NT2/D1 (cell line): ENCODE measurements at regions not wholly inside any gene's neighbourhood (a gene's known extent, or its start where the extent isn't known, plus 50 kb on each side); places are given as distances from the start of the nearest gene placed in this dataset.

Source experiments
- DNase-seq: peaks from one replicate; pipeline ENCODE4 v3.0.0-alpha.2; 2011; ENCODE audit warnings: low read depth, low spot score
- H3K27me3 ChIP-seq: 2 replicates; pipeline ENCODE4 v1.6.0; 2011; ENCODE audit warnings: mild to moderate bottlenecking; ENCODE audit not compliant: insufficient read length, insufficient read depth
- H3K36me3 ChIP-seq: 2 replicates; pipeline ENCODE4 v1.6.1; 2011; ENCODE audit warnings: mild to moderate bottlenecking, low read length, mixed read lengths; ENCODE audit not compliant: insufficient read depth, insufficient read length
- H3K4me1 ChIP-seq: 2 replicates; pipeline ENCODE4 v1.5.1; 2011; ENCODE audit not compliant: insufficient read depth, insufficient read length
- H3K4me3 ChIP-seq: 2 replicates; pipeline ENCODE4 v1.5.1; 2011; ENCODE audit warnings: low read depth; ENCODE audit not compliant: insufficient read length
- H3K9ac ChIP-seq: 2 replicates; pipeline ENCODE4 v1.6.0; 2011; ENCODE audit warnings: low read depth; ENCODE audit not compliant: insufficient read length
- H3K9me3 ChIP-seq: 2 replicates; pipeline ENCODE4 v1.5.1; 2011; ENCODE audit warnings: mild to moderate bottlenecking, low read length; ENCODE audit not compliant: insufficient read depth
- SUZ12 ChIP-seq: IDR thresholded peaks from 2 replicates; pipeline ENCODE4 v1.6.1; 2011; ENCODE audit not compliant: insufficient read length, insufficient read depth; ENCODE audit errors: extremely low read depth
- YY1 ChIP-seq: IDR thresholded peaks from 2 replicates; pipeline ENCODE4 v1.6.1; 2011; ENCODE audit not compliant: insufficient read length, insufficient read depth
- ZNF274 ChIP-seq: IDR thresholded peaks from 2 replicates; pipeline ENCODE4 v1.6.1; 2011; ENCODE audit warnings: mild to moderate bottlenecking, low read depth, low read length

DNA sequence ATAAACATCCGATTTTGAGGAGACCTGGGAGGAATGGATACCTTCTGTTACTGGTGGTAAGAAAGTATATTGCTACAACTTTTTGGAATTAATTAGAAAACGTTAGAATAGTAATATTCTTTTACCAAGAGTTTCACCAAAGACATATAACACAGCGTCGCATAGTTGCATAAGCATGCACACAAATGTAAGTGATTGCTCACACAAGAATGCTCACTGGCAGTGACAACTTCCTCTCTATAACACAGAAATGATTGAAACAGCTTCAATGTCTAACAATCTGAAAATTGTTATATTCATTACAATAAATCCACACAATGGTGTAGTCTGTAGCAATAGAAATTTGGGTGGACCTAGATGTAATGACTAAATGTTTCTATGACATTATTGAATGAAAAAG is 998.6 kb downstream of the TTLL7 start:
- TF ChIP-seq YY1 = no peak
- no peak for TF ChIP-seq ZNF274
- TF ChIP-seq SUZ12 = no peak
- Histone ChIP-seq H3K4me3 (no peak overlapping the region), H3K9ac (no peak overlapping the region), H3K27me3 (no peaks in the 10 kb centered on the region), H3K4me1 (no peaks in the 10 kb centered on the region), H3K36me3 (no peaks in the 10 kb centered on the region), H3K9me3 (no peaks in the 10 kb centered on the region)
- DNase-seq = no peak

- TF ChIP-seq YY1 (no peak), SUZ12 (no peak), ZNF274 (no peak)
- H3K27me3 ChIP-seq = no peaks in the 10 kb centered on the region
- no peak for DNase-seq
These were observed 1003.0 kb downstream of the TTLL7 start for GRCh38 chr1:82995951-82996350.

GRCh38 chr1:82994616-82995263 is 1004.2 kb downstream of the TTLL7 start:
- DNase-seq = no peak
- Histone ChIP-seq H3K27me3 (no peaks in the 10 kb centered on the region), H3K9me3 (0 out of 2 replicates have a peak, but pooled peaks cover 7% of the 10 kb centered on the region), H3K9ac (no peak overlapping the region), H3K4me1 (no peaks in the 10 kb centered on the region), H3K4me3 (no peak overlapping the region), H3K36me3 (no peaks in the 10 kb centered on the region)
- no peak for TF ChIP-seq YY1

More at GRCh38 chr1:82995951-82996350, 1003.0 kb downstream of the TTLL7 start:
- no peak overlapping the region for H3K4me3 ChIP-seq
- H3K9me3 ChIP-seq = 0 out of 2 replicates have a peak, but pooled peaks cover 7% of the 10 kb centered on the region
- no peaks in the 10 kb centered on the region for H3K36me3 ChIP-seq
- H3K4me1 ChIP-seq = no peaks in the 10 kb centered on the region
- no peak overlapping the region for H3K9ac ChIP-seq

DNA sequence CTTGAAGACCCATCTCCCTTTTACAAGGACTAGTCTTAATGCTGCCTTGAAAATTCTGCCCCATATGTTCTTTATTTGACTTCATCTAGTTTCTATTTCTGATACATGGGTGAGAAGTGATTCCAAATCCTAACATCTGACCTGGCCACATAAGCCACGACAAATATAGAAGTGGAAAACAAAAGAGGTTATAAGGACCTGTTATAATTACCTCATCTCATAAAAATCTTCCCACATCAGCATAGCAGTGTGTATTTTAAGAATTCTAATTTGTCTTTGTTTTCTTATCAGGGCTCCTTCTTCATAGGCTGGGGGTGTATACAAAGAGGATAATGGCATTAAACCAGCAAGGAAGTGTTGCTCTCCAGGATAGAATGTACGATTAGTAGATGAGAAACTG is 1007.4 kb downstream of the TTLL7 start:
- Histone ChIP-seq H3K27me3 (no peaks in the 10 kb centered on the region), H3K36me3 (no peaks in the 10 kb centered on the region), H3K9ac (no peak overlapping the region), H3K9me3 (0 out of 2 replicates have a peak, but pooled peaks cover 7% of the 10 kb centered on the region), H3K4me1 (no peaks in the 10 kb centered on the region), H3K4me3 (no peak overlapping the region)
- no peak for DNase-seq
- TF ChIP-seq SUZ12 (no peak), ZNF274 (no peak), YY1 (no peak)

DNA sequence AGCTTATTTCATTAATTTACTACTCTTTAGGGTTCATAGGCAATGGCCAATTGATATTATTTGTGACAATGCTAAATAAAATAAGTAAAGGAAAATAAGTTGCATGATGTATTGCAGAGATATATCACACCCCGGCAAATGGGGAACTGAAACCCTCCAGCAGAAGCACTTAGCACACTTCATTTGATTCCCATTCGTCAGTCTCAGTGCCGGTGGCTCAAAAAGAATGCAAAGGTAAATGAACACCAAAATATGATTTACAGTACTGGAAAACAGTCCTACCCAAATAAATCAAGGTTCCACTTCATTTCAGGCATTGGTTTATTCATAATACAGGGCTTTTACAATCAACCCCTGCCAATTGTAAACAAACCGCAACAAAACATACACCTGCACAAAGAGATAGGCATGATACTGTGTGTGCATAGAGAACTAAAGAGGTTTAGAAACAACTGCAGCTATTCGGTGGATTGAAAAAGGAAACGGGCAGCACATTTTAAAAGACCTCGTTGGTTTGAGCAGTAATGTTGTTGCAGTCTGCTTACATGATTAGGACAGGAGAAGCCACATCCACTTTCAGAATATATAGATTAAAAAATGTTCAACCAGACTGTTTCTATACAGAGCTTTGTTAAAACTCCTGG is 1019.2 kb downstream of the TTLL7 start:
- no peaks in the 10 kb centered on the region for H3K27me3 ChIP-seq
- H3K9ac ChIP-seq = no peak overlapping the region
- DNase-seq = no peak
- TF ChIP-seq ZNF274 = no peak
- TF ChIP-seq SUZ12 = no peak
- TF ChIP-seq YY1 = no peak
- no peaks in the 10 kb centered on the region for H3K36me3 ChIP-seq
- H3K9me3 ChIP-seq = no peaks in the 10 kb centered on the region
- no peaks in the 10 kb centered on the region for H3K4me1 ChIP-seq
- H3K4me3 ChIP-seq = no peak overlapping the region

DNA sequence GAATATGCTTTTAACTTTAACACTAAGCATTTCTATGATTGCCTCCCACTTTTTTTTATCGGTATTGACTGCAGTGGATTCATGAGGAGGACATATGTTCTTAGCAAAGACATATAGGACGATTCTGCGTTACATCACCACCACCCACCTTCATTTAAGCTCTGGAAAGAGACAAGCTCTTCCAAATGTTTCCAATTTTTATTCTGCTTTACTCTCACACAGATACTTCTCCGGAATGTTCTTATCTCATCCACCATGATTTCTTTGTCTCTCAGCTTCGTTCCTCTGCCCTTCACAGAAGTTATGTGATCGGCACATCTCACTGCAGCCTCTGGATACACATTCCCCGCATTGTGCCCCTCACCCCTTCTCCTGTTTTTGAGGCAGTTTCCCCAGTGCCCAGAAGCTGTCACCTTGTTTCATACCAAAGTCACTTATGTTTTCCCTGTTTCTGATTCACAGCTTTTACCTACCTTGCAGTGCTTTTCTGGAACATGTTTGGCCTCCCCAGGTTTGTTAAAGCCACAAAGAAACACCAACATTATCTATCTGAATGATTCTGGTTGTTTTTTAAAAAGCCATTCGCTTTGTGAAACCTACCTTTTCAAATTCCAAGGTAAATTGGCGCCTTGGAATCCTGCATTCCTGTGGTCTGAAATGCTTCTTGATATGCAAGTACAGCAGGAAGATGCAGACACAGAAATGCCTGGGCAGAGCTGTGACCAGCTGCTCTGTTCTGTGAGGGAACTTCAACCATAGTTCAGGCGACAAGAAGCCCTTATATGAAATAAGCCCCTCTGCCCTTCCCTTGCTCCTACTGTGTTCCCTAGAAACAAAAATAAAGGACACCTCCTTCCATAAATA is 1020.2 kb downstream of the TTLL7 start:
- Histone ChIP-seq H3K9me3 (no peaks in the 10 kb centered on the region), H3K9ac (peak overlapping the region; percentile 3), H3K36me3 (no peaks in the 10 kb centered on the region), H3K27me3 (no peaks in the 10 kb centered on the region), H3K4me3 (no peak overlapping the region), H3K4me1 (no peaks in the 10 kb centered on the region)
- peak; percentile 88 for DNase-seq
- TF ChIP-seq ZNF274 = no peak
- TF ChIP-seq SUZ12 = no peak
- no peak for TF ChIP-seq YY1
